ENCODE measurements at regions not wholly inside any gene's neighbourhood (a gene's known extent, or its start where the extent isn't known, plus 50 kb on each side); places are given as distances from the start of the nearest gene placed in this dataset.

DNA sequence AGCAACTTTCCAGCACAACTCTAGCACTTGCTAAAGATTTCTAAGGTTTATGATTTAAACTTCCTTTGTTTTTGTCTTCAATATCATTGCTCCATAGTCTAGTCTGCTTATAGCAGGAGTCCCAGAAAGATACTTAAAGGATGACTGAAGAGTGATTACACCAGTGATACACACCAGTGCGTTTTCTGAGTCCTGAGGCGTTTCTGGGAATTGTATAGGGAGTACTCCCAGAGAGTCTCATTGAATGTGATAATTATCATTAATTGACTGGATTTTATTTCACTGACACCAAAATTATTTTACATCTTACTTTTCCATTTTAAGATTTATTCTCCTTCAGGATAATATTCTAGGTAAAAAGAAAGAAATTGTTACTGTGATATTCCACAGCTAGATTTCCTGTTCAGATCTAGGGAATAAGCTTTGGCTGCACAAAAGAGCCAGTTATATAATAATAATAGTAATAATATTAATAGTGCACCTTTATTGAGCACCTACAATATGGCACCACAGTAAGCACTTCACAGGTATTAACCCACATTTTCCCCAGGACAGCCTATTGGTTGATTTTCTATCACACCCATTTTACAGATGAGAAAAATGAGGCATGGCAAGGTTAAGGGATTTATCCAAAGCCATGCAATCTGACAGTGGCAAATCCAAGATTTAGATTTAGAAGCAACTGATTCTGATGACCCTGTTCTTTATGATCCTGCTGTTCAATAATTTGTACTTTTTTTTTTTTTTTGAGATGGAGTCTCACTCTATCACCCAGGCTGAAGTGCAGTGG is 62.6 kb downstream of the IRX5 start:
- TF ChIP-seq, protein P1, sequence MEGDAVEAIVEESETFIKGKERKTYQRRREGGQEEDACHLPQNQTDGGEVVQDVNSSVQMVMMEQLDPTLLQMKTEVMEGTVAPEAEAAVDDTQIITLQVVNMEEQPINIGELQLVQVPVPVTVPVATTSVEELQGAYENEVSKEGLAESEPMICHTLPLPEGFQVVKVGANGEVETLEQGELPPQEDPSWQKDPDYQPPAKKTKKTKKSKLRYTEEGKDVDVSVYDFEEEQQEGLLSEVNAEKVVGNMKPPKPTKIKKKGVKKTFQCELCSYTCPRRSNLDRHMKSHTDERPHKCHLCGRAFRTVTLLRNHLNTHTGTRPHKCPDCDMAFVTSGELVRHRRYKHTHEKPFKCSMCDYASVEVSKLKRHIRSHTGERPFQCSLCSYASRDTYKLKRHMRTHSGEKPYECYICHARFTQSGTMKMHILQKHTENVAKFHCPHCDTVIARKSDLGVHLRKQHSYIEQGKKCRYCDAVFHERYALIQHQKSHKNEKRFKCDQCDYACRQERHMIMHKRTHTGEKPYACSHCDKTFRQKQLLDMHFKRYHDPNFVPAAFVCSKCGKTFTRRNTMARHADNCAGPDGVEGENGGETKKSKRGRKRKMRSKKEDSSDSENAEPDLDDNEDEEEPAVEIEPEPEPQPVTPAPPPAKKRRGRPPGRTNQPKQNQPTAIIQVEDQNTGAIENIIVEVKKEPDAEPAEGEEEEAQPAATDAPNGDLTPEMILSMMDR (IDR thresholded peaks at IDR 0.05), result no peak
- TF ChIP-seq ZFX (IDR thresholded peaks at IDR 0.05; ENCODE audit: borderline replicate concordance), result no peak

All from 22Rv1 (cell line).